Astrocyte (in vitro differentiated cells and primary cell): ENCODE measurements at regions not wholly inside any gene's neighbourhood (a gene's known extent, or its start where the extent isn't known, plus 50 kb on each side); places are given as distances from the start of the nearest gene placed in this dataset.

ENCODE experiments used
- DNase-seq: peaks from one replicate; pipeline ENCODE4 v3.0.0-alpha.2; 2010; ENCODE audit warnings: low read depth
- FAIRE-seq: peaks from 2 replicates; lab custom pipeline; 2011; peaks lifted over from hg19 to GRCh38; lab: Jason Lieb, UNC
- H2AFZ ChIP-seq: 2 replicates; pipeline ENCODE4 v1.6.0; 2012; ENCODE audit warnings: low read depth, low read length, inconsistent platforms
- H3K27ac ChIP-seq: 2 replicates; pipeline ENCODE4 v1.5.1; 2011; ENCODE audit warnings: low read depth, low read length, inconsistent platforms
- H3K27me3 ChIP-seq: 2 replicates; pipeline ENCODE4 v1.6.0; 2011; ENCODE audit warnings: low read length, inconsistent platforms; ENCODE audit not compliant: insufficient read depth
- H3K36me3 ChIP-seq: 2 replicates; pipeline ENCODE4 v1.5.1; 2011; ENCODE audit warnings: low read length, inconsistent platforms; ENCODE audit not compliant: insufficient read depth
- H3K4me1 ChIP-seq: 2 replicates; pipeline ENCODE4 v1.5.1; 2011; ENCODE audit warnings: low read length, inconsistent platforms; ENCODE audit not compliant: insufficient read depth
- H3K4me2 ChIP-seq: 2 replicates; pipeline ENCODE4 v1.6.0; 2012; ENCODE audit warnings: low read length, inconsistent platforms
- H3K4me3 ChIP-seq: 2 replicates; pipeline ENCODE4 v1.5.1; 2011; ENCODE audit warnings: low read depth, mild to moderate bottlenecking, low read length, inconsistent platforms; ENCODE audit not compliant: insufficient read depth
- H3K79me2 ChIP-seq: 2 replicates; pipeline ENCODE4 v1.6.0; 2012; ENCODE audit warnings: mild to moderate bottlenecking, low read length, inconsistent platforms; ENCODE audit not compliant: insufficient read depth
- H3K9ac ChIP-seq: 2 replicates; pipeline ENCODE4 v1.6.0; 2012; ENCODE audit warnings: mild to moderate bottlenecking, low read length, inconsistent platforms
- H3K9me3 ChIP-seq: 2 replicates; pipeline ENCODE4 v1.5.1; 2012; ENCODE audit warnings: low read depth, mild to moderate bottlenecking, low read length, inconsistent platforms; ENCODE audit not compliant: insufficient read depth
- H4K20me1 ChIP-seq: 2 replicates; pipeline ENCODE4 v1.6.0; 2012; ENCODE audit warnings: low read length, inconsistent platforms; ENCODE audit not compliant: insufficient read depth
- H3K27ac Mint-ChIP-seq: one replicate; pipeline ENCODE4 v1.8.0; 2021; ENCODE audit warnings: mild to moderate bottlenecking, mixed read lengths; ENCODE audit not compliant: unreplicated experiment
- H3K27me3 Mint-ChIP-seq: one replicate; pipeline ENCODE4 v1.8.0; 2021; ENCODE audit warnings: low read depth, mixed read lengths; ENCODE audit not compliant: unreplicated experiment
- H3K36me3 Mint-ChIP-seq: one replicate; pipeline ENCODE4 v1.8.0; 2021; ENCODE audit warnings: low read depth, mixed read lengths; ENCODE audit not compliant: unreplicated experiment
- H3K4me1 Mint-ChIP-seq: one replicate; pipeline ENCODE4 v1.8.0; 2021; ENCODE audit warnings: low read depth, mixed read lengths; ENCODE audit not compliant: unreplicated experiment
- H3K4me3 Mint-ChIP-seq: one replicate; pipeline ENCODE4 v1.8.0; 2021; ENCODE audit warnings: mild to moderate bottlenecking, moderate library complexity, mixed read lengths; ENCODE audit not compliant: unreplicated experiment
- H3K9me3 Mint-ChIP-seq: one replicate; pipeline ENCODE4 v1.8.0; 2021; ENCODE audit warnings: mild to moderate bottlenecking, mixed read lengths; ENCODE audit not compliant: unreplicated experiment
- CTCF ChIP-seq: IDR thresholded peaks from 2 replicates; pipeline ENCODE4 v1.5.1; 2011; ENCODE audit warnings: low read depth, mild to moderate bottlenecking, inconsistent platforms, low read length, moderate library complexity; ENCODE audit not compliant: insufficient read depth
- EZH2 ChIP-seq: IDR thresholded peaks from 2 replicates; pipeline ENCODE4 v1.6.1; 2012; ENCODE audit warnings: mild to moderate bottlenecking, low read length, inconsistent platforms; ENCODE audit not compliant: insufficient read depth

GRCh38 chr10:117646718-117647117 lies 104.2 kb downstream of the EMX2 start:
- H3K4me1 ChIP-seq: no peaks in the 10 kb centered on the region
- H3K9me3 Mint-ChIP-seq: peaks cover 8% of the 10 kb centered on the region
- no peak overlapping the region for H3K4me3 Mint-ChIP-seq
- peaks cover 2% of the 10 kb centered on the region for H3K27me3 Mint-ChIP-seq
- no peaks in the 10 kb centered on the region for H3K27me3 ChIP-seq
- peaks cover 4% of the 10 kb centered on the region for H3K9me3 ChIP-seq
- FAIRE-seq (no peak), DNase-seq (no peak)
- H3K27ac ChIP-seq: no peak overlapping the region
- no peak overlapping the region for H3K27ac Mint-ChIP-seq
- no peaks in the 10 kb centered on the region for H3K36me3 Mint-ChIP-seq
- TF ChIP-seq CTCF (no peak), EZH2 (no peak)
- no peaks in the 10 kb centered on the region for H3K4me1 Mint-ChIP-seq
- no peak overlapping the region for H3K4me3 ChIP-seq
- H2AFZ ChIP-seq: no peak overlapping the region
- H3K9ac ChIP-seq: no peak overlapping the region
- H3K36me3 ChIP-seq: no peaks in the 10 kb centered on the region
- H4K20me1 ChIP-seq: no peaks in the 10 kb centered on the region
- no peak overlapping the region for H3K4me2 ChIP-seq
- H3K79me2 ChIP-seq: no peaks in the 10 kb centered on the region

- H2AFZ ChIP-seq: no peak overlapping the region
- H3K4me2 ChIP-seq: no peak overlapping the region
- H3K4me3 Mint-ChIP-seq: no peak overlapping the region
These were observed 104.8 kb downstream of the EMX2 start for GRCh38 chr10:117647306-117647705.

More at GRCh38 chr10:117647306-117647705, 104.8 kb downstream of the EMX2 start:
- FAIRE-seq (no peak), DNase-seq (peak; percentile 3)
- no peak for TF ChIP-seq EZH2
- TF ChIP-seq CTCF: no peak
- H3K9me3 Mint-ChIP-seq: peaks cover 8% of the 10 kb centered on the region
- no peak overlapping the region for H3K27ac Mint-ChIP-seq
- H3K9ac ChIP-seq: no peak overlapping the region
- no peak overlapping the region for H3K4me3 ChIP-seq
- no peaks in the 10 kb centered on the region for H3K4me1 ChIP-seq
- no peaks in the 10 kb centered on the region for H3K36me3 ChIP-seq
- no peak overlapping the region for H3K27ac ChIP-seq
- no peaks in the 10 kb centered on the region for H4K20me1 ChIP-seq
- peaks cover 4% of the 10 kb centered on the region for H3K4me1 Mint-ChIP-seq
- no peaks in the 10 kb centered on the region for H3K36me3 Mint-ChIP-seq
- H3K79me2 ChIP-seq: no peaks in the 10 kb centered on the region
- peaks cover 4% of the 10 kb centered on the region for H3K9me3 ChIP-seq
- H3K27me3 ChIP-seq: no peaks in the 10 kb centered on the region
- H3K27me3 Mint-ChIP-seq: no peaks in the 10 kb centered on the region
